Uterus (tissue), 2 donors: ENCODE measurements at regions not wholly inside any gene's neighbourhood (a gene's known extent, or its start where the extent isn't known, plus 50 kb on each side); places are given as distances from the start of the nearest gene placed in this dataset.

Experiments
- CTCF ChIP-seq, 4 experiments: fragments of 200-600 bp in 2 of 4; fragments of 450-650 bp in 2 of 4; sonication (generic) in 2 of 4; IDR thresholded peaks; one replicate each; pipeline ENCODE4 v1.5.1; 2016 to 2019; ENCODE audit warnings: antibody characterized with exemption in 4 of 4, mild to moderate bottlenecking in 2 of 4, moderate library complexity in 1 of 4
- POLR2A ChIP-seq, 2 donors: fragments of 450-650 bp; IDR thresholded peaks; one replicate each; pipeline ENCODE4 v1.6.1; 2016; ENCODE audit warnings: antibody characterized with exemption in 2 of 2, mild to moderate bottlenecking in 1 of 2, moderate library complexity in 1 of 2

GRCh38 chr6:40671001-40671693 lies 84.0 kb upstream of the LRFN2 start:
- no peak for TF ChIP-seq POLR2A (IDR thresholded peaks at IDR 0.05)
- no peak for TF ChIP-seq CTCF (IDR thresholded peaks at IDR 0.05)
